OCI-LY7 (cell line): ENCODE measurements at regions not wholly inside any gene's neighbourhood (a gene's known extent, or its start where the extent isn't known, plus 50 kb on each side); places are given as distances from the start of the nearest gene placed in this dataset.

Source experiments
- EZH2phosphoT487 ChIP-seq: fragments of 200-600 bp; sonication (generic); IDR thresholded peaks from 2 replicates; pipeline ENCODE4 v1.6.1; 2018; ENCODE audit warnings: low read depth, borderline replicate concordance, mild to moderate bottlenecking, mixed run types, antibody characterized with exemption, low read length, moderate library complexity, mixed read lengths
- TF ChIP-seq, protein P1 (sequence below): fragments of 200-600 bp; sonication (generic); conservative IDR thresholded peaks from 2 replicates; pipeline ENCODE4 v1.5.1; 2014; ENCODE audit warnings: mild to moderate bottlenecking, antibody characterized with exemption, low read length, moderate library complexity, mixed read lengths

DNA sequence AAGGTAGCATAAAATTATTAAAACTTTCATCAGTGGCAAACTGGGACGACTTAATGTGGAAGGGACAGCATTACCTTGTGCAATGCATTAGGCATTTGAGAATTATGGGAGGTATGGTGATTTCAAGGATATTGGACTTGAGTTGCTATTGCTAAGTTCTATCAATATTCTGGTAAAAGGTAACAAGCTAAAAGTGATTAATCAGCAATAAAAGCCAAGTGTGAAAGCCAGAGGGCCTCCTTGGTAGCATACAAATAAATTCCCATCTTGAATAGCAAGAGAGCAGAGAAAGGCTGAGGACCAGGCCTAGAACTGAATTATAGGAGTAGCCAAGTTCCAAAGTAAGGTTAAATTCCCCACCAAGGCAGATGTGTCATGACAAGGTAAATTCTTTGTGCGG, 74.2 kb upstream of the KCNH7 start:
- TF ChIP-seq, protein P1, sequence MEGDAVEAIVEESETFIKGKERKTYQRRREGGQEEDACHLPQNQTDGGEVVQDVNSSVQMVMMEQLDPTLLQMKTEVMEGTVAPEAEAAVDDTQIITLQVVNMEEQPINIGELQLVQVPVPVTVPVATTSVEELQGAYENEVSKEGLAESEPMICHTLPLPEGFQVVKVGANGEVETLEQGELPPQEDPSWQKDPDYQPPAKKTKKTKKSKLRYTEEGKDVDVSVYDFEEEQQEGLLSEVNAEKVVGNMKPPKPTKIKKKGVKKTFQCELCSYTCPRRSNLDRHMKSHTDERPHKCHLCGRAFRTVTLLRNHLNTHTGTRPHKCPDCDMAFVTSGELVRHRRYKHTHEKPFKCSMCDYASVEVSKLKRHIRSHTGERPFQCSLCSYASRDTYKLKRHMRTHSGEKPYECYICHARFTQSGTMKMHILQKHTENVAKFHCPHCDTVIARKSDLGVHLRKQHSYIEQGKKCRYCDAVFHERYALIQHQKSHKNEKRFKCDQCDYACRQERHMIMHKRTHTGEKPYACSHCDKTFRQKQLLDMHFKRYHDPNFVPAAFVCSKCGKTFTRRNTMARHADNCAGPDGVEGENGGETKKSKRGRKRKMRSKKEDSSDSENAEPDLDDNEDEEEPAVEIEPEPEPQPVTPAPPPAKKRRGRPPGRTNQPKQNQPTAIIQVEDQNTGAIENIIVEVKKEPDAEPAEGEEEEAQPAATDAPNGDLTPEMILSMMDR: no peak
- no peak for TF ChIP-seq EZH2phosphoT487
